Fibroblast of lung (primary cell): ENCODE measurements at regions not wholly inside any gene's neighbourhood (a gene's known extent, or its start where the extent isn't known, plus 50 kb on each side); places are given as distances from the start of the nearest gene placed in this dataset.

Source experiments
- DNase-seq, 2 donors: peaks; one replicate each; pipeline versions ENCODE4 v3.0.0 to v3.0.0-alpha.2; 2010; ENCODE audit warnings: low read depth in 2 of 2
- H2AFZ ChIP-seq: 2 replicates; pipeline ENCODE4 v1.5.1; 2012; ENCODE audit warnings: low read length, control low read depth, inconsistent platforms
- H3K27ac ChIP-seq: 2 replicates; pipeline ENCODE4 v1.5.1; 2011; ENCODE audit warnings: low read length, control low read depth; ENCODE audit not compliant: insufficient read depth
- H3K27me3 ChIP-seq: 2 replicates; pipeline ENCODE4 v1.5.1; 2011; ENCODE audit warnings: mild to moderate bottlenecking, low read length; ENCODE audit not compliant: control insufficient read depth, insufficient read depth
- H3K36me3 ChIP-seq: 2 replicates; pipeline ENCODE4 v1.5.1; 2011; ENCODE audit warnings: low read length; ENCODE audit not compliant: control insufficient read depth, insufficient read depth
- H3K4me1 ChIP-seq: 2 replicates; pipeline ENCODE4 v1.5.1; 2011; ENCODE audit warnings: low read length; ENCODE audit not compliant: control insufficient read depth, insufficient read depth; ENCODE audit errors: extremely low read depth
- H3K4me2 ChIP-seq: 2 replicates; pipeline ENCODE4 v1.5.1; 2011; ENCODE audit warnings: low read length, control low read depth; ENCODE audit not compliant: insufficient read depth; ENCODE audit errors: extremely low read depth
- H3K4me3 ChIP-seq, 4 experiments: fragments of 200-600 bp in 1 of 4; sonication (generic) in 1 of 4; replicated peaks in 1 of 4; 2 replicates each; pipeline ENCODE4 v1.5.1; 2011 to 2016; ENCODE audit warnings: low read length in 4 of 4, low read depth in 3 of 4, mild to moderate bottlenecking in 3 of 4, control low read depth in 2 of 4, inconsistent platforms in 1 of 4, mixed read lengths in 1 of 4; ENCODE audit not compliant: insufficient read depth in 1 of 4; ENCODE audit errors: control extremely low read depth in 1 of 4
- H3K79me2 ChIP-seq: 2 replicates; pipeline ENCODE4 v1.5.1; 2012; ENCODE audit warnings: mild to moderate bottlenecking, low read length, inconsistent platforms; ENCODE audit not compliant: control insufficient read depth, insufficient read depth
- H3K9ac ChIP-seq: 2 replicates; pipeline ENCODE4 v1.5.1; 2011; ENCODE audit warnings: mild to moderate bottlenecking, low read length, control low read depth; ENCODE audit not compliant: insufficient read depth
- H3K9me3 ChIP-seq: 2 replicates; pipeline ENCODE4 v1.5.1; 2012; ENCODE audit warnings: low read depth, low read length; ENCODE audit not compliant: control insufficient read depth, insufficient read depth
- H4K20me1 ChIP-seq: 2 replicates; pipeline ENCODE4 v1.5.1; 2011; ENCODE audit warnings: low read length; ENCODE audit not compliant: control insufficient read depth, insufficient read depth; ENCODE audit errors: extremely low read depth
- EZH2 ChIP-seq: IDR thresholded peaks from 2 replicates; pipeline ENCODE4 v1.5.1; 2012; ENCODE audit warnings: low read length, control low read depth, mild to moderate bottlenecking; ENCODE audit errors: missing control alignments
- TF ChIP-seq, protein P1 (sequence below), 2 donors: IDR thresholded peaks in 1 of 2; conservative IDR thresholded peaks in 1 of 2; 1 replicate in 1 of 2; 2 replicates in 1 of 2; pipeline ENCODE4 v1.5.1; 2011 to 2012; ENCODE audit warnings: low read length in 2 of 2, control low read depth in 1 of 2, inconsistent platforms in 1 of 2, low read depth in 1 of 2, mild to moderate bottlenecking in 1 of 2

DNA sequence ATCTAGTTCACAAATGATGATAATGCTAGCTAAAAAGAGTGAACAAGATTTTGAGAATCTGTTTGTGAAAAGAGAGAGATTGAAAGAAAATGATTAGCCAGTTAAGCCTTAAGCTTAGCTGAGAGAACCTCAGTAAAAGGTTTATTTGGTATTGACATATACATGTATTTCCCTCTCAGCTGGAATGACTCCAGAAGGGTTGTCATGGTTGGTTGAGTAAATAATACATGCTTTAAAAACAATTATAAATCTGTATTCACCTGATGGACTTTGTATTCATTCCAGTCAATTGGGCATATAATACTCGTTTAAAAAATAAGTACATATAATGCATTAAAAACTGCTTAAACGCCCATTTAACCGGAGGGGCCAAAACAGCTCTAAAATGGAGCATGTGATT, 181.4 kb downstream of the GRB14 start:
- Histone ChIP-seq H3K27me3 (no peaks in the 10 kb centered on the region), H3K79me2 (no peaks in the 10 kb centered on the region), H3K9ac (no peak overlapping the region), H3K4me1 (no peaks in the 10 kb centered on the region), H3K36me3 (no peaks in the 10 kb centered on the region), H4K20me1 (no peaks in the 10 kb centered on the region), H3K4me2 (no peak overlapping the region), H3K9me3 (no peaks in the 10 kb centered on the region), H3K27ac (no peak overlapping the region), H2AFZ (no peak overlapping the region), H3K4me3 (no peak overlapping the region)
- TF ChIP-seq EZH2 = no peak
- TF ChIP-seq, protein P1, sequence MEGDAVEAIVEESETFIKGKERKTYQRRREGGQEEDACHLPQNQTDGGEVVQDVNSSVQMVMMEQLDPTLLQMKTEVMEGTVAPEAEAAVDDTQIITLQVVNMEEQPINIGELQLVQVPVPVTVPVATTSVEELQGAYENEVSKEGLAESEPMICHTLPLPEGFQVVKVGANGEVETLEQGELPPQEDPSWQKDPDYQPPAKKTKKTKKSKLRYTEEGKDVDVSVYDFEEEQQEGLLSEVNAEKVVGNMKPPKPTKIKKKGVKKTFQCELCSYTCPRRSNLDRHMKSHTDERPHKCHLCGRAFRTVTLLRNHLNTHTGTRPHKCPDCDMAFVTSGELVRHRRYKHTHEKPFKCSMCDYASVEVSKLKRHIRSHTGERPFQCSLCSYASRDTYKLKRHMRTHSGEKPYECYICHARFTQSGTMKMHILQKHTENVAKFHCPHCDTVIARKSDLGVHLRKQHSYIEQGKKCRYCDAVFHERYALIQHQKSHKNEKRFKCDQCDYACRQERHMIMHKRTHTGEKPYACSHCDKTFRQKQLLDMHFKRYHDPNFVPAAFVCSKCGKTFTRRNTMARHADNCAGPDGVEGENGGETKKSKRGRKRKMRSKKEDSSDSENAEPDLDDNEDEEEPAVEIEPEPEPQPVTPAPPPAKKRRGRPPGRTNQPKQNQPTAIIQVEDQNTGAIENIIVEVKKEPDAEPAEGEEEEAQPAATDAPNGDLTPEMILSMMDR (conservative IDR thresholded peaks at IDR 0.05 in 1 of 2, IDR thresholded peaks at IDR 0.05 in 1 of 2; ENCODE audit: low read depth in 1 of 2, low read length in 2 of 2) = no peak
- no peak for DNase-seq

DNA sequence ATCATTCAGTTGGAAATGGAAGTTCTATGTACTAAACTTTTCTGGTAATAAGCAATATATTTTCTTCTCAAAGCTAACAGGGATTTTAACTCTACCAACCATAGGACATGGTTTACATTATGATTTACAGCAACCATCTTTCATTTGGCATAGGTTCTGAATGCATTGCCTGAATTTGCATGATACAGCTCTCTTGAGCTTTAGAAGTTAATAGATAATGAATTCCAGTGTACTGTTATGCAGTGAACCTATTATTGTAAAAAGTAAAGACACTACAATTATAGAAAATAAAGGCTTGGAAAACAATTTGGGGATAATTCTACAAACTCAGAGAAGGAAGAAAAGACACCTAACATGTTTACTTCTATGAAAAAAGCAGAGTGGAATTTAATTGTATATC, 182.0 kb downstream of the GRB14 start:
- Histone ChIP-seq H3K4me2 (no peak overlapping the region), H3K4me1 (no peaks in the 10 kb centered on the region), H3K9me3 (no peaks in the 10 kb centered on the region), H4K20me1 (no peaks in the 10 kb centered on the region), H3K79me2 (no peaks in the 10 kb centered on the region), H2AFZ (no peak overlapping the region), H3K4me3 (no peak overlapping the region), H3K9ac (no peak overlapping the region), H3K27ac (no peak overlapping the region), H3K27me3 (no peaks in the 10 kb centered on the region), H3K36me3 (no peaks in the 10 kb centered on the region)
- TF ChIP-seq, protein P1 (conservative IDR thresholded peaks at IDR 0.05 in 1 of 2, IDR thresholded peaks at IDR 0.05 in 1 of 2; ENCODE audit: low read depth in 1 of 2, low read length in 2 of 2) = no peak
- no peak for TF ChIP-seq EZH2
- DNase-seq = no peak

DNA sequence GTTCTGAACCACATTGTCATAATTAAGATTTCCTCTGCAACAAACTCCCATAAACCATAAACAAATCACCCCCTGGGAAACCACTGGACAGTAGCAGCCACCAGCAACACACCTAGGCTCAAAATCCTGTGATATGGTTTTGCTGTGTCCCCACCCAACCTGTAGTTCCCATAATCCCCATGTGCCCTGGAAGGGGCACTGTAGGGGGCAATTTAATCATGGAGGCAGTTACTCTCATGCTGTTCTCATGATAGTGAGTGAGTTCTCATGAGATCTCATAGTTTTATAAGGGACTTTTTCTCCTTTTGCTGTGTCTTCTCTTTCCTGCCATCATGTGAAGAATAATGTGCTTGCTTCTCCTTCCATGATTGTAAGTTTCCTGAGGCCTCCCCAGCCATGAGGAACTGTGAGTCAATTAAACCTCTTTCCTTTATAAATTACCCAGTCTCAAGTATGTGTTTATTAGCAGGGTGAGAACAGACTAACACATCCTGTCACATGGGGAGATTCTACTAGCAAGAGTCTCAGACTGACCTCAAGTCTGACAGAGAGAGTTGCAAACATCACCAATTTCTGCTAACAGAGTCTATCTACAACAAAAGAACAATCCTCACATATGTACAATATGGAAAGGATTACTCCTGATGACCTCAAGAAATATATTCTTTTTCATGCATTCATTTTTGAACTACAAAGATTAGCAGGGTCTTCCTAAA, 182.6 kb downstream of the GRB14 start:
- no peak for DNase-seq
- no peaks in the 10 kb centered on the region for H3K79me2 ChIP-seq
- H3K27ac ChIP-seq = no peak overlapping the region
- no peaks in the 10 kb centered on the region for H3K27me3 ChIP-seq
- no peaks in the 10 kb centered on the region for H3K36me3 ChIP-seq
- no peaks in the 10 kb centered on the region for H3K9me3 ChIP-seq
- no peak for TF ChIP-seq EZH2
- H3K9ac ChIP-seq = no peak overlapping the region
- H3K4me2 ChIP-seq = no peak overlapping the region
- no peaks in the 10 kb centered on the region for H3K4me1 ChIP-seq
- H2AFZ ChIP-seq = no peak overlapping the region
- H4K20me1 ChIP-seq = no peaks in the 10 kb centered on the region
- H3K4me3 ChIP-seq = no peak overlapping the region
